Hepatocyte (in vitro differentiated cells): ENCODE measurements at regions not wholly inside any gene's neighbourhood (a gene's known extent, or its start where the extent isn't known, plus 50 kb on each side); places are given as distances from the start of the nearest gene placed in this dataset.

Source experiments
- DNase-seq: peaks from one replicate; pipeline ENCODE4 v3.0.0-alpha.2; 2016; ENCODE audit warnings: low spot score
- H2AFZ ChIP-seq: fragments of 200-600 bp; sonication (generic); 2 replicates; pipeline ENCODE4 v1.6.0; 2016; ENCODE audit warnings: antibody characterized with exemption, mild to moderate bottlenecking
- H3K27ac ChIP-seq: fragments of 200-600 bp; sonication (generic); 2 replicates; pipeline ENCODE4 v1.5.1; 2016; ENCODE audit warnings: mild to moderate bottlenecking
- H3K27me3 ChIP-seq: fragments of 200-600 bp; sonication (generic); 2 replicates; pipeline ENCODE4 v1.6.1; 2016
- H3K36me3 ChIP-seq: fragments of 200-600 bp; sonication (generic); replicated peaks from 2 replicates; pipeline ENCODE4 v1.5.1; 2016; ENCODE audit warnings: low read depth; ENCODE audit not compliant: insufficient read depth
- H3K4me1 ChIP-seq: fragments of 200-600 bp; sonication (generic); 2 replicates; pipeline ENCODE4 v1.5.1; 2016; ENCODE audit warnings: mild to moderate bottlenecking, moderate library complexity; ENCODE audit not compliant: insufficient read depth
- H3K4me2 ChIP-seq: fragments of 200-600 bp; sonication (generic); 2 replicates; pipeline ENCODE4 v1.6.0; 2016
- H3K4me3 ChIP-seq: fragments of 200-600 bp; sonication (generic); 2 replicates; pipeline ENCODE4 v1.5.1; 2016; ENCODE audit warnings: mild to moderate bottlenecking
- H3K79me2 ChIP-seq: fragments of 200-600 bp; sonication (generic); 2 replicates; pipeline ENCODE4 v1.6.0; 2017; ENCODE audit warnings: mild to moderate bottlenecking
- H3K9me2 ChIP-seq: fragments of 200-600 bp; sonication (generic); replicated peaks from 2 replicates; pipeline ENCODE4 v1.6.0; 2017; ENCODE audit warnings: mild to moderate bottlenecking; ENCODE audit not compliant: insufficient read depth
- H3K9me3 ChIP-seq: fragments of 200-600 bp; sonication (generic); 2 replicates; pipeline ENCODE4 v1.5.1; 2016; ENCODE audit warnings: low read depth, mild to moderate bottlenecking
- H4K20me1 ChIP-seq: fragments of 200-600 bp; sonication (generic); 2 replicates; pipeline ENCODE4 v1.6.0; 2016; ENCODE audit warnings: mild to moderate bottlenecking; ENCODE audit not compliant: insufficient read depth, poor library complexity, severe bottlenecking
- CTCF ChIP-seq: fragments of 200-600 bp; sonication (generic); IDR thresholded peaks from 2 replicates; pipeline ENCODE4 v1.5.1; 2016; ENCODE audit warnings: antibody characterized with exemption, mild to moderate bottlenecking; ENCODE audit not compliant: poor library complexity
- EZH2 ChIP-seq: fragments of 200-600 bp; sonication (generic); IDR thresholded peaks from 2 replicates; pipeline ENCODE4 v1.6.1; 2016; ENCODE audit warnings: antibody characterized with exemption, mild to moderate bottlenecking, borderline replicate concordance
- EZH2phosphoT487 ChIP-seq: fragments of 200-600 bp; sonication (generic); IDR thresholded peaks from one replicate; pipeline ENCODE4 v1.6.1; 2018; ENCODE audit warnings: antibody characterized with exemption, mild to moderate bottlenecking, low read depth, moderate library complexity; ENCODE audit not compliant: unreplicated experiment, severe bottlenecking
- WGBS: methylation state at CpG from one replicate; pipeline ENCODE4 v1.1.6; 2016; ENCODE audit warnings: low lambda C conversion rate; ENCODE audit errors: missing lambda C conversion rate; 5-methylcytosine and 5-hydroxymethylcytosine counted together

GRCh38 chr15:87481126-87481525 is 775.4 kb downstream of the NTRK3 start:
- TF ChIP-seq EZH2 (no peak), EZH2phosphoT487 (no peak), CTCF (no peak)
- 93% methylated on average over 3 of the region's 3 CpGs for WGBS
- Histone ChIP-seq H3K36me3 (no peaks in the 10 kb centered on the region), H3K27ac (no peak overlapping the region), H3K27me3 (no peaks in the 10 kb centered on the region), H3K4me1 (no peaks in the 10 kb centered on the region), H3K79me2 (no peaks in the 10 kb centered on the region), H3K9me3 (no peaks in the 10 kb centered on the region), H3K4me2 (no peak overlapping the region), H3K9me2 (no peaks in the 10 kb centered on the region), H3K4me3 (no peak overlapping the region), H2AFZ (no peak overlapping the region), H4K20me1 (no peaks in the 10 kb centered on the region)
- DNase-seq: no peak

GRCh38 chr15:87478687-87479072 is 777.9 kb downstream of the NTRK3 start:
- no peaks in the 10 kb centered on the region for H3K9me2 ChIP-seq
- no peak for TF ChIP-seq CTCF
- TF ChIP-seq EZH2: no peak
- TF ChIP-seq EZH2phosphoT487: no peak
- no peak overlapping the region for H3K4me2 ChIP-seq
- no peaks in the 10 kb centered on the region for H3K36me3 ChIP-seq
- H4K20me1 ChIP-seq: no peaks in the 10 kb centered on the region
- no peaks in the 10 kb centered on the region for H3K9me3 ChIP-seq
- H3K4me1 ChIP-seq: no peaks in the 10 kb centered on the region
- WGBS: 91% methylated on average over 2 of the region's 2 CpGs
- H3K27ac ChIP-seq: no peak overlapping the region
- H2AFZ ChIP-seq: no peak overlapping the region
- H3K4me3 ChIP-seq: no peak overlapping the region
- no peaks in the 10 kb centered on the region for H3K79me2 ChIP-seq
- no peaks in the 10 kb centered on the region for H3K27me3 ChIP-seq
- DNase-seq: no peak

GRCh38 chr15:87477737-87478686 is 778.5 kb downstream of the NTRK3 start:
- no peaks in the 10 kb centered on the region for H3K9me3 ChIP-seq
- no peaks in the 10 kb centered on the region for H3K9me2 ChIP-seq
- H3K27ac ChIP-seq: peak overlapping the region; percentile 35
- H3K36me3 ChIP-seq: no peaks in the 10 kb centered on the region
- H2AFZ ChIP-seq: peak overlapping the region; percentile 12
- H3K27me3 ChIP-seq: no peaks in the 10 kb centered on the region
- H3K4me2 ChIP-seq: peak overlapping the region; percentile 69
- no peaks in the 10 kb centered on the region for H4K20me1 ChIP-seq
- 34% methylated on average over 8 of the region's 8 CpGs for WGBS
- peak; percentile 90 for DNase-seq
- H3K4me3 ChIP-seq: no peak overlapping the region
- TF ChIP-seq CTCF: peak; percentile 20
- TF ChIP-seq EZH2: no peak
- no peaks in the 10 kb centered on the region for H3K4me1 ChIP-seq
- H3K79me2 ChIP-seq: no peaks in the 10 kb centered on the region
